Muscle of leg (tissue), 3 donors: ENCODE measurements at regions not wholly inside any gene's neighbourhood (a gene's known extent, or its start where the extent isn't known, plus 50 kb on each side); places are given as distances from the start of the nearest gene placed in this dataset.

Experiments
- DNase-seq: peaks from one replicate; pipeline ENCODE4 v3.0.0; 2013
- H3K27ac ChIP-seq: one replicate; pipeline ENCODE4 v1.5.1; 2013; ENCODE audit warnings: mild to moderate bottlenecking, low read length, control low read depth
- H3K27me3 ChIP-seq: one replicate; pipeline ENCODE4 v1.6.1; 2013; ENCODE audit warnings: low read length; ENCODE audit not compliant: control insufficient read depth, insufficient read depth
- H3K36me3 ChIP-seq: one replicate; pipeline ENCODE4 v1.6.1; 2013; ENCODE audit warnings: low read length; ENCODE audit not compliant: control insufficient read depth, insufficient read depth
- H3K4me1 ChIP-seq: one replicate; pipeline ENCODE4 v1.6.1; 2013; ENCODE audit warnings: low read length; ENCODE audit not compliant: control insufficient read depth, insufficient read depth
- H3K4me3 ChIP-seq: one replicate; pipeline ENCODE4 v1.5.1; 2013; ENCODE audit warnings: low read length, control low read depth
- H3K9me3 ChIP-seq: replicated peaks from 2 replicates; pipeline ENCODE4 v1.6.1; 2013; ENCODE audit warnings: low read depth, low read length; ENCODE audit not compliant: control insufficient read depth
- WGBS: methylation state at CpG from one replicate; pipeline ENCODE4 v1.1.5; 2013; ENCODE audit warnings: missing lambda C conversion rate; ENCODE audit not compliant: insufficient coverage; 5-methylcytosine and 5-hydroxymethylcytosine counted together

DNA sequence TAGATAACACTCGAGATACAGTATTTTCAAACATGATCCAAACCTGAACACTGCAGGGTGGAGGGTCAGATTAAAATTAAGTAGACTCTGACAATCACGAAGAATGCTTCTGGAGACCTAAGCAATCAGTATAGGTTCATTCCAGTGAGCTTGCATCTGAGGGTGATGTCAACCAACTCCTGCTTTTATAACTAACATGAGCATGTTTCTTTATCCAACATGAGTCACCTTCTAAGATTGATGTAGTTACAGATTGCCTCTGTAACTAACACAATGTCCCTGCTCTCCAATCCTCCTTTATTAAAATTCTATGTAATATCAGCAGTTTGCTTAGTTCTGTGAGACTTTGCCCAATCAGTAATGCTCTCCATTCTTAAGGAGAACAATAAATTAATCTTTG is 225.7 kb downstream of the ARL6IP6 start:
- no peak overlapping the region for H3K4me3 ChIP-seq
- no peak for DNase-seq
- no peaks in the 10 kb centered on the region for H3K27me3 ChIP-seq
- H3K4me1 ChIP-seq, result no peaks in the 10 kb centered on the region
- no peaks in the 10 kb centered on the region for H3K36me3 ChIP-seq
- WGBS, result 75% methylated on average over 1 of the region's 2 CpGs
- H3K9me3 ChIP-seq, result no peaks in the 10 kb centered on the region
- no peak overlapping the region for H3K27ac ChIP-seq

DNA sequence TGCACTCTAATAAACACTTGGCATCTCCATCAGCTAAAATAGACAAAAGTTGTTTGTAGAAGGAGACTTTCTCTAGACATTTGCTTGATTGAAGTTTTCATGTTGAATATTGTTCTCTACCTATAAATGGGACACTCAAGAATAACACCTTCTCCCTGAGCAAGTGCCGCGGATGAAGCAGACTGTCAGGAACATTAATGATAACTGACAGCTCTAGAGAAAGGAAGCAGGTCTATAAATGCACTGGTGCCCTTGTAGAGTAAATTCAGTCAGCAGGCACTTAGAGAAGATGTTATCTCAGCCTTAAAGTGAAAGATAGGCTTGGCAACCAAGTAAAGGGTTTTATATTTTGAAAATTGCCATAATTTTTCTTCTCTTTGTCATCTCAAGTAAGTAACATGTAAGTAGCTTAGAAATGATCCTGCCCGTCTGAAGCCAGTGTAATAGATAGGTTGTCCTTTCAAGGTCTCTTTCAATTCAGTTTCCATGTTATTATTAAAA is 224.6 kb downstream of the ARL6IP6 start:
- WGBS, result no CpG with 5 or more reads among the region's 3 CpGs
- no peaks in the 10 kb centered on the region for H3K27me3 ChIP-seq
- H3K27ac ChIP-seq, result no peak overlapping the region
- DNase-seq, result no peak
- H3K4me3 ChIP-seq, result no peak overlapping the region
- no peaks in the 10 kb centered on the region for H3K36me3 ChIP-seq
- H3K9me3 ChIP-seq, result peaks cover 3% of the 10 kb centered on the region
- H3K4me1 ChIP-seq, result no peaks in the 10 kb centered on the region

DNA sequence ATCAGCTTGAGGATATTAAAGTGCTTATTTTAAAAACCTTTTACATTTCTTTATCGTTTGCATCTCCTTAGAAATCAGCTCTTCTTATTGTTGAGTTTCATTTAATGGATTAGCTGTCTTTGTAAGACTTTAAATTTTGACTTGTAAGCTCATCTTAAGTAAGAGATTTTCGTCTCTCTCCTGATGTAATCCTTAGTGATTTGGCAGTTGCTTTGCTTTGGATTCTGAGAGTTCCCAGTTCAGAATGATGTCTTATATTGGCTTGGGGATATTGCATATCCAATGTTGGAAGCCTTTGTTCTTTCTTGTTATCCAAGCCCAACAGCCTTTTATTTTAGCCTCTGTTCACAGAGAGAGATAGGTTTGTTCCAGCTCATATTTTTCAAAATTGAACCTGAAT is 212.1 kb downstream of the ARL6IP6 start:
- no peak overlapping the region for H3K4me3 ChIP-seq
- peak; percentile 51 for DNase-seq
- H3K9me3 ChIP-seq, result no peaks in the 10 kb centered on the region
- H3K27ac ChIP-seq, result no peak overlapping the region
- WGBS, result no CpG with 5 or more reads among the region's 2 CpGs
- no peaks in the 10 kb centered on the region for H3K27me3 ChIP-seq
- H3K4me1 ChIP-seq, result no peaks in the 10 kb centered on the region
- no peaks in the 10 kb centered on the region for H3K36me3 ChIP-seq

GRCh38 chr2:152929628-152930027 is 211.2 kb downstream of the ARL6IP6 start:
- Histone ChIP-seq H3K36me3 (no peaks in the 10 kb centered on the region), H3K27ac (no peak overlapping the region), H3K9me3 (no peaks in the 10 kb centered on the region), H3K4me1 (no peaks in the 10 kb centered on the region), H3K4me3 (no peak overlapping the region), H3K27me3 (no peaks in the 10 kb centered on the region)
- DNase-seq, result no peak
- no CpG with 5 or more reads among the region's 3 CpGs for WGBS

DNA sequence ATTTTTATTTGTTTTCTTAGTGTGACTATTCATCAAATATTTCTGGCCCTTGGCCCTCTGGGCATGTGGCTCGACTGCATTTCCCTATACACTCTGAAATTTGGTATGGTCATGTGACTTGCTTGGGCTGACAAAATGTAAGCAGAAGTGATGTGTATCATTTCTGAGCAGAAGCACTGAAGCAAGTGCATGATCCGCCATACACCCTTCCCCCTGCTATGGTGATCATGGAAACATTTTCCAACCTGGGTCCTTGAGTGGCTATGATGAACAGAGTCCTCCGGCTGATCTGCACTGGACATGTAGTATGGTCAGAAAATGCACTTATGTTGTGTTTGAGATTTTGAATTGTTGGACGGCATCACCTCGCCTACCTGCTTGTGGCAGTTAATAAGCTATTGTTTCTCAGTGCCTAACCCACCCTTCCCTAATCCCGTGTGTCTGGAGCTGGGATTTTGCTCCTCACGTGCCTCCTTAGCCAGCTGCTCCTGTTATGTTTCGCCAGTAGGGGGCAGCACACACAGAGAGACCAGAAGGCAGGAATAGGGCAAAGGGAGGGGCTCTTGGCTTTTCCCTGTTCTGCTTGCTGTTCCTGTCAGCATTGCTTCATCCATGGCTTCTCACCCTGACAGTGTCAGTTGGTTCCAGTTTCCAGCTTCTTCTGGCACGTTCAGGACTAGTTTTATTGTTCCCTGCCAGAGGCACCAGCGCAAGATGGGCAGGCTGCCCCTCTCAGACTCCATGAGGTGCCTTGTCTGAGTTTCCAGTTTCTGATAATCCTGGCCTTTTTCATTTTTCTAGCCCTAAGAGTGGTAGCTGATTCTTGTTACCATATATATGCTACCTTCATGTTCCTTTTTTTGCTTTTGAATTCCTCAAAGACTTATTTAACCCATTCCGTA is 207.4 kb downstream of the ARL6IP6 start:
- DNase-seq, result peak; percentile 30
- WGBS, result 47% methylated on average over 3 of the region's 11 CpGs
- H3K36me3 ChIP-seq, result no peaks in the 10 kb centered on the region

GRCh38 chr2:152924722-152925121 is 206.3 kb downstream of the ARL6IP6 start:
- WGBS, result 68% methylated on average over 2 of the region's 3 CpGs
- no peaks in the 10 kb centered on the region for H3K9me3 ChIP-seq
- DNase-seq, result no peak
- no peaks in the 10 kb centered on the region for H3K27me3 ChIP-seq
- no peak overlapping the region for H3K4me3 ChIP-seq
- no peaks in the 10 kb centered on the region for H3K36me3 ChIP-seq
- no peak overlapping the region for H3K27ac ChIP-seq
- H3K4me1 ChIP-seq, result no peaks in the 10 kb centered on the region

More for the DNA sequence above, 207.4 kb downstream of the ARL6IP6 start:
- Histone ChIP-seq H3K27me3 (no peaks in the 10 kb centered on the region), H3K9me3 (no peaks in the 10 kb centered on the region), H3K27ac (no peak overlapping the region), H3K4me3 (no peak overlapping the region), H3K4me1 (no peaks in the 10 kb centered on the region)

- Histone ChIP-seq H3K4me1 (no peaks in the 10 kb centered on the region), H3K9me3 (no peaks in the 10 kb centered on the region)
- no CpG with 5 or more reads among the region's 1 CpG for WGBS
These were observed 205.8 kb downstream of the ARL6IP6 start for GRCh38 chr2:152924219-152924618.

GRCh38 chr2:152920846-152921245 is 202.4 kb downstream of the ARL6IP6 start:
- Histone ChIP-seq H3K36me3 (no peaks in the 10 kb centered on the region), H3K9me3 (no peaks in the 10 kb centered on the region), H3K27me3 (no peaks in the 10 kb centered on the region), H3K4me3 (no peak overlapping the region), H3K27ac (no peak overlapping the region), H3K4me1 (no peaks in the 10 kb centered on the region)
- WGBS, result 69% methylated on average over 2 of the region's 2 CpGs
- DNase-seq, result no peak

More at GRCh38 chr2:152924219-152924618, 205.8 kb downstream of the ARL6IP6 start:
- no peaks in the 10 kb centered on the region for H3K27me3 ChIP-seq
- no peaks in the 10 kb centered on the region for H3K36me3 ChIP-seq
- no peak overlapping the region for H3K27ac ChIP-seq
- no peak for DNase-seq
- no peak overlapping the region for H3K4me3 ChIP-seq

DNA sequence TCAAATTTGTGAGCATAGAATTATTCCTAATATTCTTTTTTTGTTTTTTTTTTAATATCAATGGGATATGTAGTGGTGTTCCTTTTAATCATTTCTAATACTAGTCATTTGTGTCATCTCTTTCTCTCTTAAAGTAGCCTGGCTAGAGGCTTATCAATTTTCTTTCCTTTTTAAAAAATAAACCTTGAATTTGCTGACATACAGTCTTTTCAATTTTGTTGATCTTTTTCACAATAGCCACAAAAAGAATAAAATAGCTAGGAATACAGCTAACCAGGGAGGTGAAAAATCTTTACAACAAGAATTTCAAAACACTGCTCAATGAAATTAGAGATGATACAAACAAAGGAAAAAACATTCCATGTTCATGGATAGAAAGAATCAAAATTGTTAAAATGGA is 192.6 kb downstream of the ARL6IP6 start:
- DNase-seq, result no peak
- no peaks in the 10 kb centered on the region for H3K27me3 ChIP-seq

DNA sequence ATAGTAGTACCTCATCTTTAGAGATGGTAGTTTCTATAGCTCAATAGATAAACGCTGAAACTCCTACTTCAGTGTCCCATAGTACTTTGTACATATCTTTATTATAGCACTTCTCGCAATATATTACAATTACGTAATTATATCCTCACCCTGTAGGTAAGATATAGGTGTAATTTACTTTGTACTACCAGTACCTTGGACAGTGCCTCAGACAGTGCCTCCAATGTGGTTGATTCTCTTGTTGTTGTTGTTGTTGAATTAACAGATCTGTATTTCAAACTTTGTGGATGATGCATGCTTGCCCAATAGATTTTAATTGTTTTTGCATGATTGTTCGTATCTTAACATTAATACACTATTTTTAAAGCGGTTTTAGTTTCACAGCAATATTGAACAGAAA is 188.6 kb downstream of the ARL6IP6 start:
- Histone ChIP-seq H3K27me3 (no peaks in the 10 kb centered on the region), H3K9me3 (no peaks in the 10 kb centered on the region), H3K4me3 (no peak overlapping the region), H3K4me1 (no peaks in the 10 kb centered on the region), H3K36me3 (no peaks in the 10 kb centered on the region), H3K27ac (no peak overlapping the region)
- no CpG with 5 or more reads among the region's 5 CpGs for WGBS
- no peak for DNase-seq

More for the DNA sequence above, 192.6 kb downstream of the ARL6IP6 start:
- Histone ChIP-seq H3K9me3 (no peaks in the 10 kb centered on the region), H3K4me3 (no peak overlapping the region), H3K36me3 (no peaks in the 10 kb centered on the region), H3K27ac (no peak overlapping the region), H3K4me1 (no peaks in the 10 kb centered on the region)
